NT2/D1 (cell line): ENCODE measurements at regions not wholly inside any gene's neighbourhood (a gene's known extent, or its start where the extent isn't known, plus 50 kb on each side); places are given as distances from the start of the nearest gene placed in this dataset.
"Not testable (repeated sequence)": the region's sequence is repeated elsewhere in the genome, so short reads cannot be mapped to it uniquely, and the experiment has no call there.

Experiments used
- DNase-seq: peaks from one replicate; pipeline ENCODE4 v3.0.0-alpha.2; 2011; ENCODE audit warnings: low read depth, low spot score
- H3K27me3 ChIP-seq: 2 replicates; pipeline ENCODE4 v1.6.0; 2011; ENCODE audit warnings: mild to moderate bottlenecking; ENCODE audit not compliant: insufficient read length, insufficient read depth
- H3K36me3 ChIP-seq: 2 replicates; pipeline ENCODE4 v1.6.1; 2011; ENCODE audit warnings: mild to moderate bottlenecking, low read length, mixed read lengths; ENCODE audit not compliant: insufficient read depth, insufficient read length
- H3K4me1 ChIP-seq: 2 replicates; pipeline ENCODE4 v1.5.1; 2011; ENCODE audit not compliant: insufficient read depth, insufficient read length
- H3K4me3 ChIP-seq: 2 replicates; pipeline ENCODE4 v1.5.1; 2011; ENCODE audit warnings: low read depth; ENCODE audit not compliant: insufficient read length
- H3K9ac ChIP-seq: 2 replicates; pipeline ENCODE4 v1.6.0; 2011; ENCODE audit warnings: low read depth; ENCODE audit not compliant: insufficient read length
- H3K9me3 ChIP-seq: 2 replicates; pipeline ENCODE4 v1.5.1; 2011; ENCODE audit warnings: mild to moderate bottlenecking, low read length; ENCODE audit not compliant: insufficient read depth
- SUZ12 ChIP-seq: IDR thresholded peaks from 2 replicates; pipeline ENCODE4 v1.6.1; 2011; ENCODE audit not compliant: insufficient read length, insufficient read depth; ENCODE audit errors: extremely low read depth
- YY1 ChIP-seq: IDR thresholded peaks from 2 replicates; pipeline ENCODE4 v1.6.1; 2011; ENCODE audit not compliant: insufficient read length, insufficient read depth
- ZNF274 ChIP-seq: IDR thresholded peaks from 2 replicates; pipeline ENCODE4 v1.6.1; 2011; ENCODE audit warnings: mild to moderate bottlenecking, low read depth, low read length

GRCh38 chr20:25797062-25797461 is 100.4 kb upstream of the ZNF337 start:
- H3K36me3 ChIP-seq, H3K9me3 ChIP-seq, DNase-seq, H3K27me3 ChIP-seq, H3K4me1 ChIP-seq, H3K4me3 ChIP-seq, H3K9ac ChIP-seq: not testable (repeated sequence)

DNA sequence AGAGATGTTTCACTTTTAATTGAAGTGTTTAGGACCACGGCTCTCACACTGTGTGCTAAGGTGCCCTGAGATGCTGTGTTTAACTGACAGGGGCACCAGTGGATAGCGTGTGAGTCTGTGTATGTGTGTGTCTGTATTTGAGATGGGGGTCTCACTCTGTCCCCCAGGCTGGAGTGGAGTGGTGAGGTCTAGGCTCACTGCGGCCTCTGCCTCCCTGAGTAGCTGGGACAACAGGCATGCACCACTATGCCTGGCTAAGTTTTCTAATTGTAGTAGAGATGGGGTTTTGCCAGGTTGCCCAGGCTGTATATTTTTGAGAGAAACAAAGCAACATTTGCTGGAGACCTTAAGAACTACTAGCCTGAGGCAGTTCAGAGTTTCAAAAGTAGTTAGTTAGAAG is 80.6 kb upstream of the ZNF337 start:
- H3K36me3 ChIP-seq, H3K4me3 ChIP-seq, H3K9ac ChIP-seq, DNase-seq, H3K9me3 ChIP-seq, H3K4me1 ChIP-seq, H3K27me3 ChIP-seq: not testable (repeated sequence)

DNA sequence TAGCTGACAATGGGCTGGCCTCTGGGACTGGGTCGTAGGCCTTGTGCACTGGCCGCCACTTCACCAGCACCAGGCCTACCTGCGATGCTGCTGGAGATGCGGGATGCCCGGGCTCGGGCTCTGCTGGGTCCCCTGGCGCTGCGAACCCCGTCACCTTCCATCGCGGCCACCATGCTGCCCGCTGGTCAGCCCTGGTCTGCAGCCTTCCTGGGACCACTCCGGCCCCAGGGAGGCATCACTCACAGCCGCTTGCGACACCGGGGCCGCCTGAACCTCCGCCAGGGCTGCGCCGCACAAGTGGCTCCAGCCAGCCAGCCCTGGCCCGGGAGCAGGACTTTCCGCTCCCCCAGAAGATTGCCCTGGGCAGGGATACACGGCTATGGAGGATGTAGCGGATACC is 78.1 kb upstream of the ZNF337 start:
- H3K36me3 ChIP-seq, H3K4me3 ChIP-seq, H3K27me3 ChIP-seq, H3K9ac ChIP-seq, DNase-seq, H3K4me1 ChIP-seq, H3K9me3 ChIP-seq: not testable (repeated sequence)

- not testable (repeated sequence) for H3K36me3 ChIP-seq, H3K4me3 ChIP-seq, H3K27me3 ChIP-seq, DNase-seq, H3K9ac ChIP-seq, H3K9me3 ChIP-seq, H3K4me1 ChIP-seq
Measured at GRCh38 chr20:25774203-25774602, 77.5 kb upstream of the ZNF337 start.

GRCh38 chr20:25772437-25772836 is 75.8 kb upstream of the ZNF337 start:
- H3K9ac ChIP-seq, H3K9me3 ChIP-seq, DNase-seq, H3K4me1 ChIP-seq, H3K27me3 ChIP-seq, H3K4me3 ChIP-seq, H3K36me3 ChIP-seq: not testable (repeated sequence)

- DNase-seq, H3K27me3 ChIP-seq, H3K4me3 ChIP-seq, H3K9me3 ChIP-seq, H3K9ac ChIP-seq, H3K36me3 ChIP-seq, H3K4me1 ChIP-seq: not testable (repeated sequence)
Measured at GRCh38 chr20:25771818-25772217, 75.2 kb upstream of the ZNF337 start.

DNA sequence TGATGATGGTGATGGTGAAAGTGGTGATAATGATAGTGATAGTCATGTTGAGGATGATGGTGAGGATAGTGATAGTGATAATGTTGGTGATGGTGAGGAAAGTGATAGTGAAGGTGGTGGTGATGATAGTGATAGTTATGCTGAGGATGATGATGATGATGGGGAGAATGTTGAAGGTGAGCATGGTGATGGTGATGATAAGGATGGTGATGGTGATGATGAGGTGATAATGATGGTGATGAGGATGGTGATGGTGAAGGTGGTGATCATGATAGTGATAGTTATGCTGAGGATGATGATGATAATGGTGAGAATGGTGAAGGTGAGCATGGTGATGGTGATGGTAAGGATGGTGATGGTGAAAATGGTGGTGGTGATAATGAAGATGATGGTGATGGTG is 64.9 kb upstream of the ZNF337 start:
- DNase-seq, result no peak
- H3K9ac ChIP-seq, result no peak overlapping the region
- H3K9me3 ChIP-seq, result no peaks in the 10 kb centered on the region
- H3K27me3 ChIP-seq, result no peaks in the 10 kb centered on the region
- no peaks in the 10 kb centered on the region for H3K4me1 ChIP-seq
- TF ChIP-seq YY1 (no peak), ZNF274 (no peak), SUZ12 (no peak)
- H3K4me3 ChIP-seq, result no peak overlapping the region
- no peaks in the 10 kb centered on the region for H3K36me3 ChIP-seq

DNA sequence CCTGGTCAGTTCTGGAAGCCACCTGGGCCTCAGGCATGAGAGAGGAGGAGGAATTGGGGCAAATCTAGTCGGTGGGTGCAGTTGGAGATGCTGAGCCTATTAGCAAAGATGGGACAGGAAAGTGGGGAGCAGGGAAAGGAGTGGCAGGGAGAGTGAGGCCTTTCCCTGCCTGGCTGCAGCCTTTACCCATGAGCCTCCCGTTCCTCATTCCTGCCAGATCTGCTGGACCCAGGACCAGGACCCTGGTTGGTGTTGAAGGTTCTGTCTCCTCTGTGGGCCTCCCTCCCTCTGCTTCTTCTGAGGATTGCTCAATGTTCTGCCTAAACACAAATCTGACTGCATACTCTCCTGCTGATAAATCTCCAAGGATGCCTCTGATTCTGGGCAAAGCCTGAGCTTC is 64.4 kb upstream of the ZNF337 start:
- not testable (repeated sequence) for H3K27me3 ChIP-seq, DNase-seq, H3K9ac ChIP-seq, H3K4me3 ChIP-seq, H3K9me3 ChIP-seq, H3K36me3 ChIP-seq, H3K4me1 ChIP-seq
